Heart left ventricle (tissue), 16 donors: ENCODE measurements at regions not wholly inside any gene's neighbourhood (a gene's known extent, or its start where the extent isn't known, plus 50 kb on each side); places are given as distances from the start of the nearest gene placed in this dataset.

ENCODE experiments used
- ATAC-seq, 4 donors: fragments of 200-7000 bp; cut with Tn5 transposase; one replicate each; pipeline ENCODE4 v1.9.1; 2020 to 2022; ENCODE audit warnings: moderate library complexity in 4 of 4, mild to moderate bottlenecking in 3 of 4, moderate number of reproducible peaks in 1 of 4
- DNase-seq, 5 donors: peaks; one replicate each; pipeline ENCODE4 v3.0.0-alpha.2; 2020
- H3K27ac ChIP-seq, 12 donors: fragments of 200-600 bp; sonication (generic) in 4 of 12; one replicate each; pipeline versions ENCODE4 v1.5.0 to v1.8.0; 2016 to 2022; ENCODE audit warnings: mild to moderate bottlenecking in 2 of 12
- H3K27me3 ChIP-seq, 9 donors: fragments of 200-600 bp; sonication (generic) in 2 of 9; one replicate each; pipeline versions ENCODE4 v1.5.1 to v1.8.0; 2016 to 2022; ENCODE audit warnings: mild to moderate bottlenecking in 3 of 9
- H3K36me3 ChIP-seq, 9 donors: fragments of 200-600 bp; sonication (generic) in 2 of 9; one replicate each; pipeline versions ENCODE4 v1.5.0 to v1.8.0; 2018 to 2022; ENCODE audit warnings: mild to moderate bottlenecking in 2 of 9
- H3K4me1 ChIP-seq, 12 donors: fragments of 200-600 bp; sonication (generic) in 4 of 12; one replicate each; pipeline versions ENCODE4 v1.5.0 to v1.8.0; 2016 to 2022; ENCODE audit warnings: mild to moderate bottlenecking in 3 of 12
- H3K4me3 ChIP-seq, 12 donors: fragments of 200-600 bp; sonication (generic) in 4 of 12; one replicate each; pipeline versions ENCODE4 v1.5.0 to v1.8.0; 2017 to 2022; ENCODE audit warnings: mild to moderate bottlenecking in 9 of 12, moderate library complexity in 4 of 12
- H3K9me3 ChIP-seq, 12 donors: fragments of 200-600 bp; sonication (generic) in 4 of 12; one replicate each; pipeline versions ENCODE4 v1.5.0 to v1.8.0; 2016 to 2022; ENCODE audit warnings: mild to moderate bottlenecking in 1 of 12
- POLR2A ChIP-seq, 2 donors: fragments of 450-650 bp; IDR thresholded peaks; one replicate each; pipeline ENCODE4 v1.6.1; 2017; ENCODE audit warnings: antibody characterized with exemption in 2 of 2, mild to moderate bottlenecking in 2 of 2, moderate library complexity in 2 of 2
- WGBS, 4 donors: extraction: QIAGEN DNeasy Blood & Tissue Kit in 2 of 4; methylation state at CpG; one replicate each; pipeline versions ENCODE4 v1.1.5 to v1.1.7; 2013 to 2018; 5-methylcytosine and 5-hydroxymethylcytosine counted together
- intact Hi-C, 10 donors: fragments of 100-400 bp; cut with DNase I; formaldehyde crosslinking; loops; one replicate each; pipeline versions ENCODE4 v1.11.1 to v1.14.2; 2022
- TF ChIP-seq, protein P1 (sequence below), 12 donors: fragments of 200-600 bp; sonication (generic) in 4 of 12; IDR thresholded peaks; one replicate each; pipeline versions ENCODE4 v1.5.0 to v1.8.0; 2018 to 2022; ENCODE audit warnings: antibody characterized with exemption in 12 of 12, mild to moderate bottlenecking in 5 of 12
- donor health status: ischemic (EF 13 %, LVEDD 7.1; RV severe dilation, severe dysfunction).
- donor health status: healthy with polysubstance abuse.
- donor health status: DM: no; HTN: yes; CAD: no.
- donor health status: DM: no; HTN: no; CAD: no.
- donor health status: ischemic (EF 25% LVEDD 6.9; RV normal size, moderate dysfunction).
- donor health status: ischemic (EF 25% LVEDD 5.7; RV mildly dilated, moderate dysfunction).
- donor health status: healthy.
- donor health status: DM: yes; HTN: yes; CAD: no.
- donor health status: ischemic (EF 35%, LVEDD 5.7; RV mildly dilated, moderate dysfunction).
- donor health status: nonischemic (EF 11% LVEDD 7.7; RV severe dilation, severe dysfunction).
- donor health status: DM: yes; HTN: yes; CAD: no.
- donor health status: PGD.
- donor health status: ischemic (EF 29% LVEDD 5.4; RV normal size, mild dysfunction).
- donor health status: nonischemic (EF 23%, LVEDD 6.1; RV moderate dilation, normal function).

DNA sequence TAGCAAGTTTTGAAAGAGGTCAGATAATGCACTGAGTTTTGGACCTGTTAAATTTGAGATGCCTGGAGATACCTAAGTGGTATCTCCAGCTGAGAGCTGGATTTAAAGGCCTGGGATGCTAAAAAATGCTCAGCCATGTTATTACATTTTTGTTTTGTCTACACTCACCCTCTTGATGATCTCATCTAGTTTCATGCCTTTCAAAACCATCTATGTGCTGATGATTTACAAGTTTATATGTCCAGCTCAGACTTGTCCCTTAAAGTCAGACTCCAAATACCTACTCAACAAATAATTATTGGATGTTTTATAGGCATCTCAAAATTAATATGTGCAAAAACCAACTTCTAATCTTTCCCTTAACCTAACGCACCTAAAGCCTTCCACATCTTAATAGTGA is 103.6 kb upstream of the OR9G4 start:
- ATAC-seq (no peak), DNase-seq (no peak)
- no peak for TF ChIP-seq POLR2A (IDR thresholded peaks at IDR 0.05)
- TF ChIP-seq, protein P1, sequence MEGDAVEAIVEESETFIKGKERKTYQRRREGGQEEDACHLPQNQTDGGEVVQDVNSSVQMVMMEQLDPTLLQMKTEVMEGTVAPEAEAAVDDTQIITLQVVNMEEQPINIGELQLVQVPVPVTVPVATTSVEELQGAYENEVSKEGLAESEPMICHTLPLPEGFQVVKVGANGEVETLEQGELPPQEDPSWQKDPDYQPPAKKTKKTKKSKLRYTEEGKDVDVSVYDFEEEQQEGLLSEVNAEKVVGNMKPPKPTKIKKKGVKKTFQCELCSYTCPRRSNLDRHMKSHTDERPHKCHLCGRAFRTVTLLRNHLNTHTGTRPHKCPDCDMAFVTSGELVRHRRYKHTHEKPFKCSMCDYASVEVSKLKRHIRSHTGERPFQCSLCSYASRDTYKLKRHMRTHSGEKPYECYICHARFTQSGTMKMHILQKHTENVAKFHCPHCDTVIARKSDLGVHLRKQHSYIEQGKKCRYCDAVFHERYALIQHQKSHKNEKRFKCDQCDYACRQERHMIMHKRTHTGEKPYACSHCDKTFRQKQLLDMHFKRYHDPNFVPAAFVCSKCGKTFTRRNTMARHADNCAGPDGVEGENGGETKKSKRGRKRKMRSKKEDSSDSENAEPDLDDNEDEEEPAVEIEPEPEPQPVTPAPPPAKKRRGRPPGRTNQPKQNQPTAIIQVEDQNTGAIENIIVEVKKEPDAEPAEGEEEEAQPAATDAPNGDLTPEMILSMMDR (IDR thresholded peaks at IDR 0.05): no peak
- intact Hi-C loops: no loop called here
- Histone ChIP-seq H3K9me3 (peaks cover 0 to 8% (median 0%) of the 10 kb centered on the region in 12 donors), H3K4me3 (no peak overlapping the region), H3K27me3 (no peaks in the 10 kb centered on the region), H3K27ac (no peak overlapping the region), H3K4me1 (no peaks in the 10 kb centered on the region), H3K36me3 (no peaks in the 10 kb centered on the region)
- WGBS, 4 donors: 86 to 96% (median 90%) methylated on average over 1 of the region's 1 CpG

DNA sequence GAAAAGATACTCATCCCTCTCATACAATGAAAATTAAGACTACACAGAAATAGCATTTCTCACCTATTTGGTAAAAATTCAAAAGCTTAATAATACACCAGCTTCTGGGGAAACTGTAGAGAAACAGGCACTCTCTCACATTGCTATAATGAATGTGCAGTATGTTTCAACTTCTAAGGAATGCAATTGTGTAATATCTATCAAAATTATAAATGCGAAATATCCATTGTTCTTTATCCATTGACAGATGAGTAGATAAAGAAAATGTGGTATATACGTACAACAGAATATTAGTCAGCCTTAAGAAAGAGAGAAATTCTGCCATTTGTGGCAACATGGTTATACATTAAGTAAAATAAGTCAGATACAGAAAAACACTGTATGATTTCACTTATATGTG is 101.4 kb upstream of the OR9G4 start:
- WGBS, 4 donors: 80 to 94% (median 91%) methylated on average over 2 of the region's 2 CpGs
- Histone ChIP-seq H3K9me3 (peaks cover 0 to 8% (median 0%) of the 10 kb centered on the region in 12 donors), H3K36me3 (no peaks in the 10 kb centered on the region), H3K27ac (no peak overlapping the region), H3K4me1 (no peaks in the 10 kb centered on the region), H3K4me3 (no peak overlapping the region), H3K27me3 (peaks cover 0 to 5% (median 0%) of the 10 kb centered on the region in 9 donors)
- no peak for TF ChIP-seq POLR2A (IDR thresholded peaks at IDR 0.05)
- TF ChIP-seq, protein P1 (IDR thresholded peaks at IDR 0.05): no peak
- intact Hi-C loops: loop anchor here in 5 of 10 donors (10.0 kb wide), 6 partner anchors 55 to 505 kb away; no protein-coding TSS in a partner anchor
- ATAC-seq (no peak), DNase-seq (no peak)

GRCh38 chr11:56849250-56849649 is 100.8 kb upstream of the OR9G4 start:
- no peak for TF ChIP-seq POLR2A (IDR thresholded peaks at IDR 0.05)
- TF ChIP-seq, protein P1 (IDR thresholded peaks at IDR 0.05): no peak
- ATAC-seq: no peak
- intact Hi-C loops: loop anchor here in 5 of 10 donors (10.0 kb wide), 6 partner anchors 56 to 506 kb away; no protein-coding TSS in a partner anchor

GRCh38 chr11:56848141-56848809 is 99.8 kb upstream of the OR9G4 start:
- peaks cover 0 to 8% (median 0%) of the 10 kb centered on the region in 12 donors for H3K9me3 ChIP-seq
- ATAC-seq (no peak), DNase-seq (no peak)
- H3K36me3 ChIP-seq: no peaks in the 10 kb centered on the region
- no peak overlapping the region for H3K4me3 ChIP-seq
- H3K4me1 ChIP-seq: no peaks in the 10 kb centered on the region
- no peak overlapping the region for H3K27ac ChIP-seq
- H3K27me3 ChIP-seq: peaks cover 0 to 5% (median 0%) of the 10 kb centered on the region in 9 donors
- WGBS, 4 donors: 70 to 83% (median 74%) methylated on average over 8 of the region's 8 CpGs
- intact Hi-C loops: loop anchor here in 5 of 10 donors (10.0 kb wide), 6 partner anchors 57 to 507 kb away; no protein-coding TSS in a partner anchor
- TF ChIP-seq POLR2A (IDR thresholded peaks at IDR 0.05): no peak
- TF ChIP-seq, protein P1 (IDR thresholded peaks at IDR 0.05): no peak

More at GRCh38 chr11:56849250-56849649, 100.8 kb upstream of the OR9G4 start:
- H3K27ac ChIP-seq: no peak overlapping the region
- no peaks in the 10 kb centered on the region for H3K4me1 ChIP-seq
- H3K27me3 ChIP-seq: peaks cover 0 to 5% (median 0%) of the 10 kb centered on the region in 9 donors
- H3K4me3 ChIP-seq: no peak overlapping the region
- H3K36me3 ChIP-seq: no peaks in the 10 kb centered on the region
- DNase-seq: no peak
- H3K9me3 ChIP-seq: peaks cover 0 to 8% (median 0%) of the 10 kb centered on the region in 12 donors
